GM12892 (cell line): ENCODE measurements at regions not wholly inside any gene's neighbourhood (a gene's known extent, or its start where the extent isn't known, plus 50 kb on each side); places are given as distances from the start of the nearest gene placed in this dataset.

Experiments used
- POLR2A ChIP-seq: IDR thresholded peaks from 2 replicates; pipeline ENCODE4 v1.6.1; 2011; ENCODE audit warnings: low read depth, low read length, control low read depth
- POLR2AphosphoS5 ChIP-seq: IDR thresholded peaks from 2 replicates; pipeline ENCODE4 v1.6.1; 2011; ENCODE audit warnings: low read depth, low read length, control low read depth
- TAF1 ChIP-seq: IDR thresholded peaks from 2 replicates; pipeline ENCODE4 v1.6.1; 2011; ENCODE audit warnings: low read depth, mild to moderate bottlenecking, control low read depth, low read length, borderline replicate concordance

- no peak for TF ChIP-seq POLR2AphosphoS5
- TF ChIP-seq POLR2A, result no peak
- no peak for TF ChIP-seq TAF1
These were observed 370.3 kb downstream of the BCL11B start for GRCh38 chr14:98901511-98902205.
